Esophagus (tissue), 2 donors: ENCODE measurements at regions not wholly inside any gene's neighbourhood (a gene's known extent, or its start where the extent isn't known, plus 50 kb on each side); places are given as distances from the start of the nearest gene placed in this dataset.

Experiments used
- H3K27ac ChIP-seq, 2 donors: one replicate each; pipeline ENCODE4 v1.5.1; 2013; ENCODE audit warnings: low read depth in 2 of 2, mild to moderate bottlenecking in 2 of 2, inconsistent platforms in 1 of 2, low read length in 1 of 2, moderate library complexity in 1 of 2
- H3K27me3 ChIP-seq, 2 donors: one replicate each; pipeline ENCODE4 v1.6.1; 2013; ENCODE audit warnings: low read length in 2 of 2, control low read depth in 1 of 2, mild to moderate bottlenecking in 1 of 2; ENCODE audit not compliant: insufficient read depth in 2 of 2, control insufficient read depth in 1 of 2
- H3K36me3 ChIP-seq, 2 donors: one replicate each; pipeline ENCODE4 v1.6.1; 2013; ENCODE audit warnings: low read length in 1 of 2; ENCODE audit not compliant: control insufficient read depth in 2 of 2, insufficient read depth in 2 of 2
- H3K4me1 ChIP-seq, 2 donors: one replicate each; pipeline ENCODE4 v1.6.1; 2013; ENCODE audit warnings: low read length in 1 of 2; ENCODE audit not compliant: control insufficient read depth in 2 of 2, insufficient read depth in 2 of 2
- H3K4me3 ChIP-seq, 2 donors: one replicate each; pipeline ENCODE4 v1.5.1; 2013; ENCODE audit warnings: low read length in 2 of 2, mild to moderate bottlenecking in 2 of 2, low read depth in 1 of 2, moderate library complexity in 1 of 2
- H3K9me3 ChIP-seq, 2 donors: one replicate each; pipeline ENCODE4 v1.6.1; 2013; ENCODE audit warnings: mild to moderate bottlenecking in 2 of 2, low read depth in 1 of 2, low read length in 1 of 2, moderate library complexity in 1 of 2; ENCODE audit not compliant: control insufficient read depth in 2 of 2, insufficient read depth in 1 of 2
- WGBS, 2 donors: extraction: QIAGEN DNeasy Blood & Tissue Kit; methylation state at CpG; one replicate each; pipeline ENCODE4 v1.1.7; 2013; 5-methylcytosine and 5-hydroxymethylcytosine counted together
- donor health status: healthy with polysubstance abuse.
- donor health status: Bipolar disorder and iron deficiency.

GRCh38 chr3:104990758-104991157 lies 376.0 kb upstream of the ALCAM start:
- H3K27ac ChIP-seq: no peak overlapping the region
- no peaks in the 10 kb centered on the region for H3K27me3 ChIP-seq
- H3K4me3 ChIP-seq: no peak overlapping the region
- H3K4me1 ChIP-seq: no peaks in the 10 kb centered on the region
- no peaks in the 10 kb centered on the region for H3K36me3 ChIP-seq
- WGBS, 2 donors: 50 to 52% methylated on average over 2 of the region's 2 CpGs
- H3K9me3 ChIP-seq: no peaks in the 10 kb centered on the region

GRCh38 chr3:104992676-104993075 lies 374.0 kb upstream of the ALCAM start:
- Histone ChIP-seq H3K27me3 (no peaks in the 10 kb centered on the region), H3K4me3 (no peak overlapping the region), H3K27ac (no peak overlapping the region), H3K36me3 (no peaks in the 10 kb centered on the region), H3K9me3 (peaks cover 0 to 5% of the 10 kb centered on the region in 2 donors), H3K4me1 (no peaks in the 10 kb centered on the region)
- 81 to 85% methylated on average over 3 of the region's 3 CpGs for WGBS, 2 donors

DNA sequence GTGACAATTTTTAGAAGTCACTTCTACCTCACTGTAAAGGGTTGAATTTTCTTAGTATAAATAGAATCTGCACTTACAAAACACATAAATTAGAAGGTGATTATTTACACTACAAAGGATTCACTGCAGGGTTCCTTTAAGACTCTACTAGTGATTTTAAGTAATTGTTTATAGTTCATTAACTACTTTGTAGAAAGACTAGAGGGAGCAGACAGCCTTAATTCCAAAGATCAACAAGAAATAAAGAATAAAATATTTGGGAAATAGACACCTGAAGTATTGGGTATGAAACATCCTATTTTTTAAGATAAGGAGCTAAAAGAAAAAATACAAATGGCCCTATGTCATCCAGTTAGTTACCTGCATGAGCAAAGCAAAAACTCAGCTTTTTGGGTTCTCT lies 360.5 kb upstream of the ALCAM start:
- Histone ChIP-seq H3K27ac (no peak overlapping the region), H3K9me3 (no peaks in the 10 kb centered on the region), H3K36me3 (no peaks in the 10 kb centered on the region), H3K27me3 (no peaks in the 10 kb centered on the region), H3K4me3 (no peak overlapping the region), H3K4me1 (no peaks in the 10 kb centered on the region)

DNA sequence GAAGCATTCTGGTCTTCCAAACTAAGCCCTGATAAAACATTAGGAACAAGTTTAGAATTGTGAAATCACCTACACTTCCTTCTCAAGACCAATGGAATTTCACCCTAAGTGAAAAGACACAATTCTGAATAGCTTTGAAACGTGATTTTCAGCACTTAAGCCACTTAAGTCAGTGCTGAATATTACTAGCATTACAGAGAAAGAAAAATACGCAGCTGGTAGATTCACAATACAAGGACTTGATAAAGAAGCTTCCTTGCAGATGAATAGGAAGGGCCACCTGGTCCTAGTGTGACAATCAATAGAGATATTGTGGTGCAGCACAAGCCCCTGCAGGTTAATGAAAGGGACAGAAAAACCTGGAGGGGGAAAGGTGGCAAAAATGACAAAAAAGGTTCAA lies 353.1 kb upstream of the ALCAM start:
- Histone ChIP-seq H3K27ac (no peak overlapping the region), H3K4me3 (no peak overlapping the region), H3K9me3 (no peaks in the 10 kb centered on the region), H3K27me3 (no peaks in the 10 kb centered on the region), H3K4me1 (no peaks in the 10 kb centered on the region), H3K36me3 (no peaks in the 10 kb centered on the region)
- 42% methylated on average over 2 of the region's 2 CpGs for WGBS, 2 donors

- Histone ChIP-seq H3K9me3 (no peaks in the 10 kb centered on the region), H3K27ac (no peak overlapping the region), H3K36me3 (no peaks in the 10 kb centered on the region), H3K27me3 (no peaks in the 10 kb centered on the region), H3K4me1 (no peaks in the 10 kb centered on the region), H3K4me3 (no peak overlapping the region)
- 34 to 35% methylated on average over 1 of the region's 1 CpG for WGBS, 2 donors
Observed at GRCh38 chr3:105014631-105015030, 352.1 kb upstream of the ALCAM start.

- WGBS, 2 donors: 57 to 61% methylated on average over 2 of the region's 2 CpGs
- no peak overlapping the region for H3K27ac ChIP-seq
- H3K4me1 ChIP-seq: no peaks in the 10 kb centered on the region
- peaks cover 0 to 2% of the 10 kb centered on the region in 2 donors for H3K9me3 ChIP-seq
- no peaks in the 10 kb centered on the region for H3K27me3 ChIP-seq
- no peaks in the 10 kb centered on the region for H3K36me3 ChIP-seq
- no peak overlapping the region for H3K4me3 ChIP-seq
Observed at GRCh38 chr3:105022813-105023212, 343.9 kb upstream of the ALCAM start.

DNA sequence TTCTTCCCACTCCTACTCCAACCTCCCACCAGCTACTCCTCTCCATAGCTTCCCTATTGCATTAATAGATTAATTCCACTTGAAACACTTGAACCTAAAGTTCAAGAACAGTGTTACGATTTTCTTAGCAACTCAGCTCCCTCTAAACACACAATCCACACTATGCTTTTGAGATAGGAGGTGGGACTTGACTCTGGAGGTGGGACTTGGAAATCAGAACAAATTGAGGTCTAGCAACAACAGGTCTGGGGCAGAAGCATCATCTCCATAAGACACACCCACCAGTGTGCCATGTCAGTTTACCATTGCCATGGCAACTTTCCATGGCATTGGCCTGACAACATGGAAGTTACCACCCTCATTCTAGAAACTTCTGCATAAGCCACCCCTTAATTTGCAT lies 336.5 kb upstream of the ALCAM start:
- 79 to 85% methylated on average over 1 of the region's 1 CpG for WGBS, 2 donors

DNA sequence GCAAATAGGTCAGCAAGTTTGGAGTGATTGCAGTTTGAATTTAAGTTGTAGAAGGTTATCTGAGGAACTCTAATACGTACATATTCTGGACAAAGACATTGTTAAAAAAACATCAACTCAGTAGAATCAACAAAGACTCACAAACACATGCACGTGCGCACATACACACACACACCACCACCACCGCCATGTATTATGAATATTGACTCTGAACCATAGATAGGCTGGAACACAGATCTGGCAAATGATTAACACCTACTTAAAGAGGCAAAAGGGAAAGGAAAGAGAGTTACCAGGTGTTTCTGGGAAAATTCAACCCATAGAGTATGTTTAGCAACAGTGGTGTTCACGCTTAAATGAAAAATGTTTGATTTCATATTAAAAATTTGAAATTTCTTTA lies 334.2 kb upstream of the ALCAM start:
- WGBS, 2 donors: 60 to 69% methylated on average over 5 of the region's 5 CpGs

More for the DNA sequence above, 336.5 kb upstream of the ALCAM start:
- H3K9me3 ChIP-seq: no peaks in the 10 kb centered on the region
- H3K4me1 ChIP-seq: no peaks in the 10 kb centered on the region
- H3K27me3 ChIP-seq: no peaks in the 10 kb centered on the region
- H3K27ac ChIP-seq: no peak overlapping the region
- no peak overlapping the region for H3K4me3 ChIP-seq
- H3K36me3 ChIP-seq: no peaks in the 10 kb centered on the region

DNA sequence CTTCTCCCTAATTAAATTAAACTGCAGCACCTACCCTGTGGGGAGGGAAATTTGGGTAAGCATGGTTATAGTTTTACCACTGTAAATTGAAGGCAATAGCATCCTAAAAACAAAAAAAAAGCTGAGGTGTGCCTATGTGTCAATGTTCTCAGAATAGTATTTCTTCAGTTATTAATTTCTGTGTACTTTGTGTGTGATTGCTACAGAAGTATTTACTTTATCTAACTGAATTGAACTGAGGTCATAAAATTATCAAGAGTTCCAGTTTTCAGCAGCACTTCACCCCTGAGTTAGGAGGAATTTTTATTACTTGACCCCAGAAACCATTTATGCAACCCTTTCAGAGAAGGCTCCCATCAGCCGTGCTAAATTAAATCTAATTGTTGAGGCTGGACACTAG lies 333.6 kb upstream of the ALCAM start:
- H3K9me3 ChIP-seq: no peaks in the 10 kb centered on the region
- H3K27ac ChIP-seq: no peak overlapping the region
- no peaks in the 10 kb centered on the region for H3K27me3 ChIP-seq
- H3K4me1 ChIP-seq: no peaks in the 10 kb centered on the region
- 84 to 86% methylated on average over 1 of the region's 1 CpG for WGBS, 2 donors
- no peaks in the 10 kb centered on the region for H3K36me3 ChIP-seq
- H3K4me3 ChIP-seq: no peak overlapping the region

More for the DNA sequence above, 334.2 kb upstream of the ALCAM start:
- no peak overlapping the region for H3K4me3 ChIP-seq
- H3K36me3 ChIP-seq: no peaks in the 10 kb centered on the region
- no peaks in the 10 kb centered on the region for H3K9me3 ChIP-seq
- H3K27ac ChIP-seq: no peak overlapping the region
- H3K4me1 ChIP-seq: no peaks in the 10 kb centered on the region
- no peaks in the 10 kb centered on the region for H3K27me3 ChIP-seq

DNA sequence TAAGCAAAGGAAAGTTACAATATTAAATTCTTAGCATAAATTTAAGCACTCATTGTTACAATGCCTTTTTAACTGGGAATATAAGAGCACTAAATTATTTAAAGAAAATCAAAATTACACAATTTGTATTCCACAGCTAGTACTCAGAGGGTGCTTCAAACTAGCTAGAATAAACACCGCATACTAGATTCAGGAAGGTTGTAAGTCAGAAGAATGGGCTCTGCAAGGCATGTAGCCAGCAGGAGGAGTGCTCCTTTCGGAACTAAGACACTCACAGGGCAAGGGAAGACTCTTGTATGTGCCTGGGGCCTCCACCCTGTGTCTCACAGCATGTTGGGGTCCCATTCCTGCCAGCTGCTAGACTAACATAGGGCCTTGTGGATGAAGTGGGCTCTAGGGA lies 327.7 kb upstream of the ALCAM start:
- Histone ChIP-seq H3K4me3 (no peak overlapping the region), H3K9me3 (no peaks in the 10 kb centered on the region), H3K27me3 (no peaks in the 10 kb centered on the region), H3K27ac (no peak overlapping the region), H3K4me1 (no peaks in the 10 kb centered on the region), H3K36me3 (no peaks in the 10 kb centered on the region)
- 80 to 82% methylated on average over 2 of the region's 2 CpGs for WGBS, 2 donors
